ENCODE measurements at regions not wholly inside any gene's neighbourhood (a gene's known extent, or its start where the extent isn't known, plus 50 kb on each side); places are given as distances from the start of the nearest gene placed in this dataset.
"Not testable (repeated sequence)": the region's sequence is repeated elsewhere in the genome, so short reads cannot be mapped to it uniquely, and the experiment has no call there.

DNA sequence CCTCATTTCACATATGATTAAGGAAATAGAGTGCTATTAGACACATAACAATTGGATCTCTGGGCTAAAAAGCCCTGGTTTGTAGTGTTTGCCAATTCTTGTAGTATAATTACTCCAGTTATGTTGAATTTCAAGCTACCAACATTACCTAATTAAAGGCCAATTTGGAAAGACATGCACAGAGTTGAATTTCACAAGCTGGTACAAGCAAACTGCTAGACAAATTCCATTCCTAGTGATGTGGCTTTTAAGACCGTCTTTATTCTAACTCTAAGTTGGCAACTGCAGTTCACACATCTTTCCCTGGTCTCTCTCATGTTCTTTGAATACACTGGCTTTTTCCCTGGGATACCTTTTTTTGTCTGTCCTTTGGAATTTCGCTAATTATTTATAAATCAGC lies 384.1 kb upstream of the CNTNAP2 start:
- Mint-ChIP-seq H3K36me3 (ENCODE audit: unreplicated experiment) (no peaks in the 10 kb centered on the region), H3K27me3 (ENCODE audit: unreplicated experiment) (peaks cover 1% of the 10 kb centered on the region), H3K4me3 (ENCODE audit: unreplicated experiment) (no peak overlapping the region), H3K4me1 (ENCODE audit: low read depth, unreplicated experiment) (no peaks in the 10 kb centered on the region), H3K27ac (ENCODE audit: unreplicated experiment) (no peak overlapping the region), H3K9me3 (ENCODE audit: unreplicated experiment) (no peaks in the 10 kb centered on the region)
- TF ChIP-seq, protein P1, sequence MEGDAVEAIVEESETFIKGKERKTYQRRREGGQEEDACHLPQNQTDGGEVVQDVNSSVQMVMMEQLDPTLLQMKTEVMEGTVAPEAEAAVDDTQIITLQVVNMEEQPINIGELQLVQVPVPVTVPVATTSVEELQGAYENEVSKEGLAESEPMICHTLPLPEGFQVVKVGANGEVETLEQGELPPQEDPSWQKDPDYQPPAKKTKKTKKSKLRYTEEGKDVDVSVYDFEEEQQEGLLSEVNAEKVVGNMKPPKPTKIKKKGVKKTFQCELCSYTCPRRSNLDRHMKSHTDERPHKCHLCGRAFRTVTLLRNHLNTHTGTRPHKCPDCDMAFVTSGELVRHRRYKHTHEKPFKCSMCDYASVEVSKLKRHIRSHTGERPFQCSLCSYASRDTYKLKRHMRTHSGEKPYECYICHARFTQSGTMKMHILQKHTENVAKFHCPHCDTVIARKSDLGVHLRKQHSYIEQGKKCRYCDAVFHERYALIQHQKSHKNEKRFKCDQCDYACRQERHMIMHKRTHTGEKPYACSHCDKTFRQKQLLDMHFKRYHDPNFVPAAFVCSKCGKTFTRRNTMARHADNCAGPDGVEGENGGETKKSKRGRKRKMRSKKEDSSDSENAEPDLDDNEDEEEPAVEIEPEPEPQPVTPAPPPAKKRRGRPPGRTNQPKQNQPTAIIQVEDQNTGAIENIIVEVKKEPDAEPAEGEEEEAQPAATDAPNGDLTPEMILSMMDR (IDR thresholded peaks at IDR 0.05; ENCODE audit: partially characterized antibody, unreplicated experiment): no peak
- no peak for DNase-seq

DNA sequence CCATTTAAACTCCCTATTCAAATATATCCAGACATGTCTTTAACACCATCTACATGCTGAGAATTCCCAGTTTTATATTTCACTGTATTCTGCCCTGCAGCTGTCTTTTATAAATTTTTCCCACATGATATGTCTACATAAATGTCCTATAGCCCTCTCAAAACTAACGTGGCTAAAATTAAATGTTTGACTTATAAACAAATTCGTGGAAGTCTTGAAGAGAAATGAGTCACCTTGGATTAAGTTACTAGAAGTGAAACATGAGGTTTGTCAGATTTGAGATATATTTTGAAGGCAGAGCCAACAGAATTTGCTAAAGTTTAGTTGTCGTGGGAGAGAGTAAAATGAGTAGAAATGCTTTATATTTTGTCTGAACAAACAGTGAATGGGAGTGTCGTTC lies 386.9 kb upstream of the CNTNAP2 start:
- Mint-ChIP-seq H3K27ac (ENCODE audit: unreplicated experiment) (no peak overlapping the region), H3K4me1 (ENCODE audit: low read depth, unreplicated experiment) (no peaks in the 10 kb centered on the region), H3K9me3 (ENCODE audit: unreplicated experiment) (no peaks in the 10 kb centered on the region), H3K36me3 (ENCODE audit: unreplicated experiment) (no peaks in the 10 kb centered on the region), H3K4me3 (ENCODE audit: unreplicated experiment) (no peak overlapping the region), H3K27me3 (ENCODE audit: unreplicated experiment) (no peaks in the 10 kb centered on the region)
- TF ChIP-seq, protein P1 (IDR thresholded peaks at IDR 0.05; ENCODE audit: partially characterized antibody, unreplicated experiment): no peak
- no peak for DNase-seq

DNA sequence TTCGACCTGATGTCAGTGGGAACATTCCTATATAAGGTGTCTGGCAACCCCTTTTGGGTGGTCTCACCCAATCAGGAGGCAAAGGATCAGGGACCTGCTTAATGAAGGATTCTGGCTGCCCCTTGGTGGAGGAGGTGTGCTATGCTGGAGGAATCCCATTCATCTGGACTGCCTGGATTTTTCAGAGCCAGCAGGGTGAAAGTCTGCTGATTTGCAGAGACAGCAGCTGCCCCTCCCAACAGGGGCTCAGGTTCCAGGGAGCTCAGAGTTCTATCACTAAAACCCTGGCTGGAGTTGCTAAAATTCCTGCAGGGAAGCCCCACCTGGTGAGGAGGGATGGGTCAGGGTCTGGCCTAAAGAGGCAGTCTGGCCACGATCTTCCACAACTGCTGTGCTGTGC lies 398.5 kb upstream of the CNTNAP2 start:
- Mint-ChIP-seq H3K27me3 (ENCODE audit: unreplicated experiment) (no peaks in the 10 kb centered on the region), H3K36me3 (ENCODE audit: unreplicated experiment) (no peaks in the 10 kb centered on the region), H3K27ac (ENCODE audit: unreplicated experiment) (no peak overlapping the region), H3K4me1 (ENCODE audit: low read depth, unreplicated experiment) (no peaks in the 10 kb centered on the region), H3K4me3 (ENCODE audit: unreplicated experiment) (no peak overlapping the region), H3K9me3 (ENCODE audit: unreplicated experiment) (peaks cover 2% of the 10 kb centered on the region)
- TF ChIP-seq, protein P1 (IDR thresholded peaks at IDR 0.05; ENCODE audit: partially characterized antibody, unreplicated experiment): no peak
- DNase-seq: no peak

DNA sequence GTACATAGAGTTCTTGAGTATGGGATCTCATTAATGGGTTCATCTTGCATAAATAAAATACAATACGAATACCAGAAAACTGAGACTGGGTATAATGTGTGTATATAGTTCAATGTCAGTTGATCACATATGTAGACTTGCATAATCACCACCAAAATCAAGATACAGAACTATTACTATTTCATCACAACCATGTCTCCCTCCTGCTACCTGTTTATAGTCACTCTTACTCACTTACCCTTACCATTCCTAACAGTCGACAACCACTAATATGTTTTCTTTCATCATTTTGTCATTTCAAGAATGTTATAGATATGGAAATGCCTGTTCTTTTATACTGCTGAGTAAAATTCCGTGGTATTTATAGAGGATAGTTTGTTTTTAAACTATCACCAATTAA lies 416.1 kb upstream of the CNTNAP2 start:
- Mint-ChIP-seq H3K4me1 (ENCODE audit: low read depth, unreplicated experiment) (no peaks in the 10 kb centered on the region), H3K36me3 (ENCODE audit: unreplicated experiment) (no peaks in the 10 kb centered on the region), H3K9me3 (ENCODE audit: unreplicated experiment) (no peaks in the 10 kb centered on the region), H3K27me3 (ENCODE audit: unreplicated experiment) (no peaks in the 10 kb centered on the region), H3K27ac (ENCODE audit: unreplicated experiment) (no peak overlapping the region), H3K4me3 (ENCODE audit: unreplicated experiment) (no peak overlapping the region)
- DNase-seq: no peak
- TF ChIP-seq, protein P1 (IDR thresholded peaks at IDR 0.05; ENCODE audit: partially characterized antibody, unreplicated experiment): no peak

DNA sequence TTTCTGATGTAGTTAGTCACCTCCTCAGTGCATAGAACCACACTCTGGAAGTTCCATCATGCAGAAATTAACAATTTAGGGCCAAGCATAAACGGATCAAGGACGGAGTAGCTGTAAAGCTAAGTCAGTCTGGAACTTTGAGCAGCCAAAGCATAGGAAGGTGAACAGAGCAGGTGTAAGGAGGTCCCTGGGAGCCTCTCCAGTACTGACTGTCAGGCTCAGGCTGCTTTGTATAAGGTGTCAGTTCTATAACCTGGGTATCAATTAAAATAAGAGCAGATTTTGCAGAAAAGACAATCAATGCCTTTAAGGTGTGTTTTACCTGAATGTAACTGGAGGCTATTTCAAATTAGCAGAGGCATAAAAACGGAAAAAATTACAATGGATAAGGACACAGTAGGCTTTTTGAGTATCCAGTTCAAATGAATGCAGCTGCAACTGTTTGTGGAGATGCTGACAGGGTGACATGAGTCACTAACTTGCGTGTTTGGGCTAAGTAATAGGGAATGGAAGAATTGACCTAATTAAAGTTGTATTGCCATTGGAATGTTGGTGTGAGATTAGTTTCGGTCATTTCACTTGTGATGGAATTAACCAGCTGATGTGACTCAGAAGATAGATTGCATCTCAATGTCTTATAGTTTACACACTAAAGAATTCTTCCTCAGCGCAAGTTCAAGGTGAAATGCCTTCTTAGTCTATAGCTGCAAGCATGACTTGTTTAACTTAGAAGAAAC lies 417.9 kb upstream of the CNTNAP2 start:
- H3K9me3 Mint-ChIP-seq (ENCODE audit: unreplicated experiment): no peaks in the 10 kb centered on the region
- no peak for DNase-seq
- H3K4me1 Mint-ChIP-seq (ENCODE audit: low read depth, unreplicated experiment): no peaks in the 10 kb centered on the region
- H3K27ac Mint-ChIP-seq (ENCODE audit: unreplicated experiment): no peak overlapping the region
- TF ChIP-seq, protein P1 (IDR thresholded peaks at IDR 0.05; ENCODE audit: partially characterized antibody, unreplicated experiment): no peak
- no peak overlapping the region for H3K4me3 Mint-ChIP-seq (ENCODE audit: unreplicated experiment)
- no peaks in the 10 kb centered on the region for H3K27me3 Mint-ChIP-seq (ENCODE audit: unreplicated experiment)
- no peaks in the 10 kb centered on the region for H3K36me3 Mint-ChIP-seq (ENCODE audit: unreplicated experiment)

DNA sequence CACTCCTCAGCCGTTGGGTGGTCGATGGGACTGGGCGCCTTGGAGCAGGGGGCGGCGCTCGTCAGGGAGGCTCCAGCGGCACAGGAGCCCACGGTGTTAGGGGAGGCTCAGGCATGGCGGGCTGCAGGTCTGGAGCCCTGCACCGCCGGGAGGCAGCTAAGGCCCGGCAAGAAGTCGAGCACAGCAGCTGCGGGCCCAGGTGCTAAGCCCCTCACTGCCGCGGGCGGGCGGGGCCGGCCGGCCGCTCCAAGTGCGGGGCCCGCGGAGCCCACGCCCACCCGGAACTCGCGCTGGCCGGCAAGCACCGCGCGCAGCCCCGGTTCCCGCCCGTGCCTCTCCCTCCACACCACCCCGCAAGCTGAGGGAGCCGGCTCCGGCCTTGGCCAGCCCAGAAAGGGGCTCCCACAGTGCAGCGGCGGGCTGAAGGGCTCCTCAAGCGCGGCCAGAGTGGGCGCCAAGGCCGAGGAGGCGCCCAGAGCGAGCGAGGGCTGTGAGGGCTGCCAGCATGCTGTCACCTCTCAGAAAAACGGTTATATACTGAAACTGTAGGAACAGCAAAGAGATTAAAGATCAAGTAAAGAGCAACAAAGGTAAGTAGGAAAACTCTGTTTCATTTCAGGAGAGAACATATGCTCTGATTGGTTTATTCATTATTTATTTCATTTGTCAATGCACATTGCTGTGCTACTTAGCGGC lies 419.0 kb upstream of the CNTNAP2 start:
- not testable (repeated sequence) for DNase-seq; H3K9me3 Mint-ChIP-seq (ENCODE audit: unreplicated experiment); H3K4me3 Mint-ChIP-seq (ENCODE audit: unreplicated experiment); H3K36me3 Mint-ChIP-seq (ENCODE audit: unreplicated experiment); H3K27me3 Mint-ChIP-seq (ENCODE audit: unreplicated experiment); H3K27ac Mint-ChIP-seq (ENCODE audit: unreplicated experiment); H3K4me1 Mint-ChIP-seq (ENCODE audit: low read depth, unreplicated experiment)
